ENCODE measurements at regions not wholly inside any gene's neighbourhood (a gene's known extent, or its start where the extent isn't known, plus 50 kb on each side); places are given as distances from the start of the nearest gene placed in this dataset.
"Not testable (repeated sequence)": the region's sequence is repeated elsewhere in the genome, so short reads cannot be mapped to it uniquely, and the experiment has no call there.

- no peak for DNase-seq
Observed at GRCh38 chr12:112616469-112617152, 174.9 kb upstream of the RPH3A start.

- DNase-seq = no peak
Observed at GRCh38 chr12:112617153-112617505, 174.4 kb upstream of the RPH3A start.

GRCh38 chr12:112627851-112628250, 163.7 kb upstream of the RPH3A start:
- DNase-seq = no peak

GRCh38 chr12:112631974-112632373, 159.6 kb upstream of the RPH3A start:
- not testable (repeated sequence) for DNase-seq

- no peak for DNase-seq
Observed at GRCh38 chr12:112635036-112635435, 156.5 kb upstream of the RPH3A start.

- DNase-seq = no peak
Observed at GRCh38 chr12:112638420-112638819, 153.1 kb upstream of the RPH3A start.

- DNase-seq = no peak
Observed at GRCh38 chr12:112645586-112645985, 146.0 kb upstream of the RPH3A start.

- DNase-seq = no peak
Observed at GRCh38 chr12:112656141-112656540, 135.4 kb upstream of the RPH3A start.

- no peak for DNase-seq
Observed at GRCh38 chr12:112664569-112664968, 127.0 kb upstream of the RPH3A start.

- no peak for DNase-seq
Observed at GRCh38 chr12:112665958-112666357, 125.6 kb upstream of the RPH3A start.

GRCh38 chr12:112671564-112671963, 120.0 kb upstream of the RPH3A start:
- DNase-seq = no peak

GRCh38 chr12:112674539-112674938, 117.0 kb upstream of the RPH3A start:
- DNase-seq = no peak

- no peak for DNase-seq
Observed at GRCh38 chr12:112676507-112676906, 115.0 kb upstream of the RPH3A start.

- no peak for DNase-seq
Observed at GRCh38 chr12:112677050-112677765, 114.3 kb upstream of the RPH3A start.

- no peak for DNase-seq
Observed at GRCh38 chr12:112680993-112681392, 110.6 kb upstream of the RPH3A start.

GRCh38 chr12:112682586-112682985, 109.0 kb upstream of the RPH3A start:
- no peak for DNase-seq

- DNase-seq = no peak
Observed at GRCh38 chr12:112684742-112685141, 106.8 kb upstream of the RPH3A start.

GRCh38 chr12:112685321-112685720, 106.2 kb upstream of the RPH3A start:
- DNase-seq = no peak

- peak; percentile 23 for DNase-seq
Observed at GRCh38 chr12:112686373-112686772, 105.2 kb upstream of the RPH3A start.

GRCh38 chr12:112694065-112694464, 97.5 kb upstream of the RPH3A start:
- no peak for DNase-seq

- not testable (repeated sequence) for DNase-seq
Observed at GRCh38 chr12:112697441-112697840, 94.1 kb upstream of the RPH3A start.

- DNase-seq = no peak
Observed at GRCh38 chr12:112705037-112705632, 86.4 kb upstream of the RPH3A start.

- no peak for DNase-seq
Observed at GRCh38 chr12:112710414-112710813, 81.1 kb upstream of the RPH3A start.

GRCh38 chr12:112711026-112711425, 80.5 kb upstream of the RPH3A start:
- DNase-seq = no peak

Measured in NCI-H774 (cell line).